ENCODE measurements at regions not wholly inside any gene's neighbourhood (a gene's known extent, or its start where the extent isn't known, plus 50 kb on each side); places are given as distances from the start of the nearest gene placed in this dataset.

DNA sequence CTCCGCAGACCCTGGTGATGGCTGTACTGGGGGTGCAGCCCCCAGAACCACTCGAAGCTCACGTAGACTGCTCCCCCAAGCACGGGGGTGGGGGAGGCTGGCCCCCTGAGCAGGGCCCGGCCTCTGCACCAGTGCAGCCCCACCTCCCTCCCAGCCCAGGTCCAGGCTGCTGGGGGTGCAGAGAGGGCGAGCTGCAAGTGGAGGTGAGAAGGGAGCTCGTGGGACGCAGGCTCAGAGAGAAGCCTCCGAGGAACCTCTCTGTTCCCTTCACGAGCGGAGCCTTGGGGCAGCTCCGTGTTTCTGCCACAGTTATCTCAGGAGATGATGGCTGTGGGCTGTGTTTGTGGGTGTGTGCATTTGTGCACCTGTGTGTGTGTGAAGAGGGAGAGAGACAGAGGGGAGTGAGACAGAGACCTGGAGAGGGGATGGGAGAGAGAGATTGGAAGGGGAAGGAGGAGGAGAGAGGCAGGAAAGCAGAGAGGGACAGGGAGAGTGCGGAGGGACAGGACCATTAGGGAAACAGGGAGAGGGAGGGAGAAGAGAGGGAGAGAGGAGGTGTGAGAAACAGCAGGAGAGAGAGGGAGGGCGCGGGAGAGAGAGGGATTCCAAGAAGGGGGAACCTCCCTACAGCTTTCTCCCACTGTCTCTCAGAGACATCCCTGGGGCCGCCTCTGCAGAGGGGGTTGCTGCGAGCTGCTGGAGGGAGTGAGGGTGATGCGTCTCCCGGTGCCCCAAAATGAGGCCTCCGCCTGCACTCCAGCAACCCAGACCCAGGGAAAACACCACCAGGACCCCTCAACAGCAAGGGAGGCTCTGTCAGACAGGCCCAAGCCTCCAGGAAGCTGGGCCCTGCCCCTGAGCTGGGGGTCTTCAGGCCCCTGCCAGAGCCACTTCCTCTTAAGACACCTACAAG is 1488.6 kb downstream of the BRD1 start:
- Histone ChIP-seq H3K4ac (ENCODE audit: low read length) (no peak overlapping the region), H3K79me1 (ENCODE audit: low read depth, low read length) (no peaks in the 10 kb centered on the region), H4K91ac (ENCODE audit: low read depth, low read length, poor library complexity) (no peak overlapping the region), H3K27me3 (ENCODE audit: control insufficient read depth in 3 of 3, insufficient read depth in 3 of 3, low read depth in 1 of 3, low read length in 3 of 3) (peaks cover 0 to 20% (median 2%) of the 10 kb centered on the region in 3 experiments), H3K4me2 (ENCODE audit: insufficient read depth, low read length, poor library complexity, severe bottlenecking) (no peak overlapping the region), H4K8ac (ENCODE audit: low read depth, low read length) (no peak overlapping the region), H3K9ac (ENCODE audit: low read depth, low read length, poor library complexity) (no peak overlapping the region), H3K18ac (ENCODE audit: low read length) (peak overlapping the region; percentile 41), H3K4me1 (ENCODE audit: control insufficient read depth in 2 of 2, insufficient read depth in 1 of 2, low read depth in 1 of 2, low read length in 2 of 2) (peaks cover 0 to 3% of the 10 kb centered on the region in 2 donors), H2AK5ac (ENCODE audit: low read depth, low read length) (peak overlapping the region; percentile 25), H3K36me3 (replicated peaks in 1 of 2; ENCODE audit: control insufficient read depth in 2 of 2, insufficient read depth in 2 of 2, low read length in 2 of 2) (no peaks in the 10 kb centered on the region), H3K4me3 (ENCODE audit: low read length in 2 of 2) (no peak overlapping the region), H2BK5ac (ENCODE audit: low read length) (no peak overlapping the region), H2BK12ac (ENCODE audit: low read length) (no peak overlapping the region), H2BK120ac (ENCODE audit: low read depth, low read length) (no peak overlapping the region), H3K27ac (replicated peaks; ENCODE audit: low read length) (no peak overlapping the region), H3K14ac (ENCODE audit: low read length) (no peak overlapping the region), H2AFZ (ENCODE audit: low read length) (no peak overlapping the region), H3K9me3 (replicated peaks in 1 of 2; ENCODE audit: control insufficient read depth in 2 of 2, insufficient read depth in 1 of 2, low read depth in 1 of 2, low read length in 2 of 2) (no peaks in the 10 kb centered on the region), H2BK15ac (ENCODE audit: low read length) (no peak overlapping the region), H3K23ac (ENCODE audit: low read depth, low read length, poor library complexity) (no peak overlapping the region)
- no peak for DNase-seq (ENCODE audit: low spot score)
- no CpG with 5 or more reads among the region's 20 CpGs for WGBS, 2 donors (ENCODE audit: extremely low coverage in 2 of 2, insufficient read length in 2 of 2, insufficient replicate concordance in 1 of 2)

DNA sequence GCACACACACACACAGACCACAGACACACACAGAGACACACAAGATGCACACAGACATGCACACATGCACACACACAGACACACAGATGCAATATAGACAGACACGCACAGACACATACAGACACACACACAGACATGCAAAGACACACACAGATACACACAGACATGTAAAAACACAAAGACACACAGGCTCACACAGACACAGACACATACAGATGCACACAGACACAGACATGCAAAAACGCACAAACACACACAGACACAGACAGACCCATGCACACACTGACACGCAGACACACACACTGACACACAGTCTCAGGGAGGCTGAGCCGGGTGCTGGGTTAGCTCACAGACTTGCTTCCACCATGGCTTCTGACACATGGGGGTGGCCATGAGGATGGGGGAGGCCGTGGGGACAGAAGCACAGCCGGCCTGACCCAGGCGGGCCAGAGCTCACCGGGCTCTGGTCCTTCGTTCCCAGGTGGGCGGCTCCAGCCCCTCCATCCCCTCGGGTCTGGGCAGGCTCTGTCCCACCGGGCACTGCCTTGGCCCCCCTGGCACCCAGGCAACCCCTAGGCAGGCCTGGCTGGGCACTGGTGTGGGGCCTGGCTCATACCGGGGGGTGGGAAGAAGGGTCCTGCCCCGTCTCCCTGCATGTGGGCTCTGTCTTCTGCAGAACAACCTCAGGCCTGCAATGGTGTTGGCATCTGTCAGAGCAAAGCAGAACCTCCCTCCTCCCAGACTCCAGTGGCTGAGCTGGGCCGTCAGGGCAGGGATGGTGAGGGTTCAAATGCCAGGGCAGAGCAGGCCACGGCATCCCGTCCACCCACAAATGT is 1489.5 kb downstream of the BRD1 start:
- no peaks in the 10 kb centered on the region for H3K9me3 ChIP-seq (replicated peaks in 1 of 2; ENCODE audit: control insufficient read depth in 2 of 2, insufficient read depth in 1 of 2, low read depth in 1 of 2, low read length in 2 of 2)
- H2BK120ac ChIP-seq (ENCODE audit: low read depth, low read length): no peak overlapping the region
- no peaks in the 10 kb centered on the region for H3K36me3 ChIP-seq (replicated peaks in 1 of 2; ENCODE audit: control insufficient read depth in 2 of 2, insufficient read depth in 2 of 2, low read length in 2 of 2)
- no peak overlapping the region for H2AFZ ChIP-seq (ENCODE audit: low read length)
- no peak overlapping the region for H3K4ac ChIP-seq (ENCODE audit: low read length)
- DNase-seq (ENCODE audit: low spot score): no peak
- H3K27ac ChIP-seq (replicated peaks; ENCODE audit: low read length): no peak overlapping the region
- H3K79me1 ChIP-seq (ENCODE audit: low read depth, low read length): no peaks in the 10 kb centered on the region
- peaks cover 0 to 20% (median 2%) of the 10 kb centered on the region in 3 experiments for H3K27me3 ChIP-seq (ENCODE audit: control insufficient read depth in 3 of 3, insufficient read depth in 3 of 3, low read depth in 1 of 3, low read length in 3 of 3)
- no peak overlapping the region for H3K23ac ChIP-seq (ENCODE audit: low read depth, low read length, poor library complexity)
- H3K14ac ChIP-seq (ENCODE audit: low read length): peak overlapping the region; percentile 15
- H3K4me1 ChIP-seq (ENCODE audit: control insufficient read depth in 2 of 2, insufficient read depth in 1 of 2, low read depth in 1 of 2, low read length in 2 of 2): peaks cover 0 to 3% of the 10 kb centered on the region in 2 donors
- H2AK5ac ChIP-seq (ENCODE audit: low read depth, low read length): peak overlapping the region; percentile 25
- peak overlapping the region; percentile 41 for H3K18ac ChIP-seq (ENCODE audit: low read length)
- no peak overlapping the region for H4K91ac ChIP-seq (ENCODE audit: low read depth, low read length, poor library complexity)
- no peak overlapping the region for H3K9ac ChIP-seq (ENCODE audit: low read depth, low read length, poor library complexity)
- H2BK12ac ChIP-seq (ENCODE audit: low read length): no peak overlapping the region
- H2BK5ac ChIP-seq (ENCODE audit: low read length): no peak overlapping the region
- H3K4me2 ChIP-seq (ENCODE audit: insufficient read depth, low read length, poor library complexity, severe bottlenecking): no peak overlapping the region
- WGBS, 2 donors (ENCODE audit: extremely low coverage in 2 of 2, insufficient read length in 2 of 2, insufficient replicate concordance in 1 of 2): no CpG with 5 or more reads among the region's 17 CpGs
- H2BK15ac ChIP-seq (ENCODE audit: low read length): no peak overlapping the region
- H4K8ac ChIP-seq (ENCODE audit: low read depth, low read length): no peak overlapping the region
- peak overlapping the region in 1 of 2 donors; percentile 46 for H3K4me3 ChIP-seq (ENCODE audit: low read length in 2 of 2)

DNA sequence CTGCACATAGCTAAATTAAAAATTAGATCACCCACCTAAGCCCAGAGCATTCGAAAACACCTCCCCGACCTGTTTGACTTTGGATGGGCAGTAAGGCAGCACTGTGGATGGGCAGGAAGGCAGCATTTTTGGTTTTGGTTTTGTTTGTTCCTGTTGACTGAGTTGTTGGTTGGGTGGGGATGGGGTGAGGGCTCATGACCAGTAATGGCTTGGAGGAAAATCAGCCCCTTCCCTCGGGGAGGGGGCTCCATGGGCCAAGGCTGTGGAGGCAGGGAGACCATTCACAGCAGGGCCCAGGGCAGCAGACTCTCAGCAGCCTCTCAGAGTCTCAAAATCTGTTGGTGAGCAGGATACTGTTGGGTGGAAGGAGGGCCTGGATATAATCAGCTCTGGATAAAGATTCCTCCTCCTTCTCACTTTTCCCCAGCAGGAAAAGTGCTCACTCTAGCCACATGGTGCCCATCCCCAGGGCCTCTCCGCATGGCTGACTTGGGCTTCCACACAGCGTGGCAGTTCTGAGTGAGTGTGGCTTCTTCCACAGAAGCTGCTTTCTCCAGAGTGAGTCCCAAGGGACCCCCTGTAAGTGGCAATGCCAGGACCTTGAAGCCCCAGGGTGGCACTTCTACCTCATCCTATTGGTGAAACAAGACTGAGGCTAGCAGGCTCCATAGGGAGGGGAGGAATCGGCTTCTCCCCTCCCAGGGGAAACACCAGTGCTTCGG is 1491.2 kb downstream of the BRD1 start:
- H3K27ac ChIP-seq (replicated peaks; ENCODE audit: low read length): no peak overlapping the region
- WGBS, 2 donors (ENCODE audit: extremely low coverage in 2 of 2, insufficient read length in 2 of 2, insufficient replicate concordance in 1 of 2): no CpG with 5 or more reads among the region's 7 CpGs
- H3K4me1 ChIP-seq (ENCODE audit: control insufficient read depth in 2 of 2, insufficient read depth in 1 of 2, low read depth in 1 of 2, low read length in 2 of 2): peaks cover 0 to under 1% of the 10 kb centered on the region in 2 donors
- peak overlapping the region; percentile 26 for H2AK5ac ChIP-seq (ENCODE audit: low read depth, low read length)
- no peaks in the 10 kb centered on the region for H3K9me3 ChIP-seq (replicated peaks in 1 of 2; ENCODE audit: control insufficient read depth in 2 of 2, insufficient read depth in 1 of 2, low read depth in 1 of 2, low read length in 2 of 2)
- no peak overlapping the region for H3K18ac ChIP-seq (ENCODE audit: low read length)
- H4K91ac ChIP-seq (ENCODE audit: low read depth, low read length, poor library complexity): no peak overlapping the region
- no peak overlapping the region for H2BK12ac ChIP-seq (ENCODE audit: low read length)
- no peaks in the 10 kb centered on the region for H3K36me3 ChIP-seq (replicated peaks in 1 of 2; ENCODE audit: control insufficient read depth in 2 of 2, insufficient read depth in 2 of 2, low read length in 2 of 2)
- no peak overlapping the region for H2BK5ac ChIP-seq (ENCODE audit: low read length)
- no peaks in the 10 kb centered on the region for H3K79me1 ChIP-seq (ENCODE audit: low read depth, low read length)
- H3K9ac ChIP-seq (ENCODE audit: low read depth, low read length, poor library complexity): no peak overlapping the region
- no peak overlapping the region for H3K23ac ChIP-seq (ENCODE audit: low read depth, low read length, poor library complexity)
- DNase-seq (ENCODE audit: low spot score): no peak
- H2AFZ ChIP-seq (ENCODE audit: low read length): no peak overlapping the region
- no peak overlapping the region for H3K4me3 ChIP-seq (ENCODE audit: low read length in 2 of 2)
- H3K4me2 ChIP-seq (ENCODE audit: insufficient read depth, low read length, poor library complexity, severe bottlenecking): no peak overlapping the region
- peaks cover 0 to 17% (median 2%) of the 10 kb centered on the region in 3 experiments for H3K27me3 ChIP-seq (ENCODE audit: control insufficient read depth in 3 of 3, insufficient read depth in 3 of 3, low read depth in 1 of 3, low read length in 3 of 3)
- no peak overlapping the region for H3K14ac ChIP-seq (ENCODE audit: low read length)
- no peak overlapping the region for H2BK15ac ChIP-seq (ENCODE audit: low read length)
- no peak overlapping the region for H3K4ac ChIP-seq (ENCODE audit: low read length)
- H4K8ac ChIP-seq (ENCODE audit: low read depth, low read length): no peak overlapping the region
- H2BK120ac ChIP-seq (ENCODE audit: low read depth, low read length): no peak overlapping the region
